Esophagus muscularis mucosa (tissue), 4 donors: ENCODE measurements at regions not wholly inside any gene's neighbourhood (a gene's known extent, or its start where the extent isn't known, plus 50 kb on each side); places are given as distances from the start of the nearest gene placed in this dataset.

Experiments used
- DNase-seq: peaks from one replicate; pipeline ENCODE4 v3.0.0-alpha.2; 2017; ENCODE audit errors: extremely low spot score
- H3K27ac ChIP-seq, 4 donors: fragments of 200-600 bp; sonication (generic); replicated peaks in 1 of 4; 1 replicate in 3 of 4; 2 replicates in 1 of 4; pipeline ENCODE4 v1.5.1; 2016 to 2019; ENCODE audit warnings: mild to moderate bottlenecking in 1 of 4
- H3K27me3 ChIP-seq, 4 donors: fragments of 200-600 bp; sonication (generic); one replicate each; pipeline versions ENCODE4 v1.5.1 to v1.6.0; 2016 to 2019
- H3K36me3 ChIP-seq, 4 donors: fragments of 200-600 bp; sonication (generic); one replicate each; pipeline ENCODE4 v1.5.1; 2016 to 2019
- H3K4me1 ChIP-seq, 4 donors: fragments of 200-600 bp; sonication (generic); one replicate each; pipeline ENCODE4 v1.5.1; 2016 to 2019
- H3K4me3 ChIP-seq, 4 donors: fragments of 200-600 bp; sonication (generic); 1 replicate in 2 of 4; 2 replicates in 2 of 4; pipeline ENCODE4 v1.5.1; 2016 to 2019; ENCODE audit warnings: mild to moderate bottlenecking in 4 of 4, moderate library complexity in 1 of 4
- H3K9me3 ChIP-seq, 4 donors: fragments of 200-600 bp; sonication (generic); 1 replicate in 3 of 4; 2 replicates in 1 of 4; pipeline ENCODE4 v1.5.1; 2016 to 2019
- CTCF ChIP-seq, 3 experiments: fragments of 200-600 bp in 2 of 3; fragments of 450-650 bp in 1 of 3; sonication (generic) in 2 of 3; IDR thresholded peaks; one replicate each; pipeline ENCODE4 v1.5.1; 2017 to 2019; ENCODE audit warnings: antibody characterized with exemption in 3 of 3, mild to moderate bottlenecking in 2 of 3, moderate library complexity in 1 of 3
- EP300 ChIP-seq: sonication (generic); formaldehyde crosslinking; IDR thresholded peaks from one replicate; pipeline ENCODE4 v1.6.1; 2017; ENCODE audit warnings: antibody characterized with exemption
- POLR2A ChIP-seq: fragments of 450-650 bp; IDR thresholded peaks from one replicate; pipeline ENCODE4 v1.6.1; 2017; ENCODE audit warnings: antibody characterized with exemption, moderate library complexity, mild to moderate bottlenecking, low read depth
- POLR2AphosphoS5 ChIP-seq, 2 donors: sonication (generic); formaldehyde crosslinking; IDR thresholded peaks; one replicate each; pipeline ENCODE4 v1.6.1; 2017; ENCODE audit warnings: antibody characterized with exemption in 2 of 2
- WGBS: methylation state at CpG from one replicate; pipeline ENCODE4 v1.1.5; 2018; 5-methylcytosine and 5-hydroxymethylcytosine counted together
- intact Hi-C: fragments of 100-400 bp; cut with DNase I; formaldehyde crosslinking; loops from one replicate; pipeline ENCODE4 v1.15.1; 2023

- H3K36me3 ChIP-seq = no peaks in the 10 kb centered on the region
- TF ChIP-seq POLR2AphosphoS5 (IDR thresholded peaks at IDR 0.05) = no peak
- no peak for TF ChIP-seq POLR2A
- no peak for TF ChIP-seq EP300
- peak; percentile 23 to 46 (median 27) for TF ChIP-seq CTCF (IDR thresholded peaks at IDR 0.05)
- 36% methylated on average over 5 of the region's 5 CpGs for WGBS
Measured at GRCh38 chr14:22303589-22304195, 285.3 kb downstream of the DAD1 start.

GRCh38 chr14:22300646-22301045 is 288.4 kb downstream of the DAD1 start:
- DNase-seq = no peak
- no peaks in the 10 kb centered on the region for H3K4me1 ChIP-seq
- intact Hi-C loops = no loop called here
- H3K27ac ChIP-seq = no peak overlapping the region
- no peak overlapping the region for H3K4me3 ChIP-seq
- no peaks in the 10 kb centered on the region for H3K9me3 ChIP-seq
- no peaks in the 10 kb centered on the region for H3K36me3 ChIP-seq
- TF ChIP-seq CTCF (IDR thresholded peaks at IDR 0.05) (no peak), POLR2AphosphoS5 (IDR thresholded peaks at IDR 0.05) (no peak), EP300 (no peak), POLR2A (no peak)
- H3K27me3 ChIP-seq = peaks cover 0 to 16% (median 0%) of the 10 kb centered on the region in 4 donors
- WGBS = 58% methylated on average over 2 of the region's 2 CpGs

More at GRCh38 chr14:22303589-22304195, 285.3 kb downstream of the DAD1 start:
- Histone ChIP-seq H3K9me3 (no peaks in the 10 kb centered on the region), H3K27me3 (peaks cover 0 to 16% (median 0%) of the 10 kb centered on the region in 4 donors), H3K4me3 (no peak overlapping the region), H3K4me1 (no peaks in the 10 kb centered on the region), H3K27ac (no peak overlapping the region)
- DNase-seq = no peak
- intact Hi-C loops = no loop called here

GRCh38 chr14:22297376-22297775 is 291.6 kb downstream of the DAD1 start:
- H3K4me3 ChIP-seq = no peak overlapping the region
- no peaks in the 10 kb centered on the region for H3K4me1 ChIP-seq
- DNase-seq = no peak
- intact Hi-C loops = no loop called here
- no peak for TF ChIP-seq POLR2AphosphoS5 (IDR thresholded peaks at IDR 0.05)
- TF ChIP-seq POLR2A = no peak
- TF ChIP-seq CTCF (IDR thresholded peaks at IDR 0.05) = no peak
- TF ChIP-seq EP300 = no peak
- no peaks in the 10 kb centered on the region for H3K36me3 ChIP-seq
- peaks cover 0 to 5% (median 0%) of the 10 kb centered on the region in 4 donors for H3K27me3 ChIP-seq
- no peaks in the 10 kb centered on the region for H3K9me3 ChIP-seq
- WGBS = 59% methylated on average over 1 of the region's 1 CpG
- H3K27ac ChIP-seq = no peak overlapping the region

GRCh38 chr14:22296722-22297121 is 292.3 kb downstream of the DAD1 start:
- intact Hi-C loops = no loop called here
- no peak overlapping the region for H3K27ac ChIP-seq
- H3K36me3 ChIP-seq = no peaks in the 10 kb centered on the region
- no peak for TF ChIP-seq POLR2AphosphoS5 (IDR thresholded peaks at IDR 0.05)
- no peak for TF ChIP-seq EP300
- no peak for TF ChIP-seq POLR2A
- TF ChIP-seq CTCF (IDR thresholded peaks at IDR 0.05) = no peak
- no peaks in the 10 kb centered on the region for H3K27me3 ChIP-seq
- H3K9me3 ChIP-seq = no peaks in the 10 kb centered on the region
- no peak overlapping the region for H3K4me3 ChIP-seq
- 33% methylated on average over 3 of the region's 3 CpGs for WGBS
- DNase-seq = no peak
- no peaks in the 10 kb centered on the region for H3K4me1 ChIP-seq

GRCh38 chr14:22296088-22296487 is 292.9 kb downstream of the DAD1 start:
- no peak for DNase-seq
- TF ChIP-seq POLR2AphosphoS5 (IDR thresholded peaks at IDR 0.05) (no peak), CTCF (IDR thresholded peaks at IDR 0.05) (no peak), EP300 (no peak), POLR2A (no peak)
- H3K27ac ChIP-seq = no peak overlapping the region
- no peaks in the 10 kb centered on the region for H3K9me3 ChIP-seq
- H3K4me3 ChIP-seq = no peak overlapping the region
- 83% methylated on average over 7 of the region's 7 CpGs for WGBS
- H3K4me1 ChIP-seq = no peaks in the 10 kb centered on the region
- intact Hi-C loops = no loop called here
- no peaks in the 10 kb centered on the region for H3K27me3 ChIP-seq
- no peaks in the 10 kb centered on the region for H3K36me3 ChIP-seq
